NB4 (cell line): ENCODE measurements at regions not wholly inside any gene's neighbourhood (a gene's known extent, or its start where the extent isn't known, plus 50 kb on each side); places are given as distances from the start of the nearest gene placed in this dataset.

ENCODE experiments used
- DNase-seq: peaks from one replicate; pipeline ENCODE4 v3.0.0; 2010; ENCODE audit warnings: low read depth
- H3K4me3 ChIP-seq: one replicate; pipeline ENCODE4 v1.5.1; 2011; ENCODE audit warnings: mild to moderate bottlenecking, low read depth, low read length, moderate library complexity
- CTCF ChIP-seq: IDR thresholded peaks from one replicate; pipeline ENCODE4 v1.5.1; 2012; ENCODE audit warnings: low read depth, low read length
- MYC ChIP-seq: IDR thresholded peaks from 2 replicates; pipeline ENCODE4 v1.6.1; 2011; ENCODE audit warnings: low read depth, low read length
- POLR2A ChIP-seq: IDR thresholded peaks from 2 replicates; pipeline ENCODE4 v1.6.1; 2011; ENCODE audit warnings: mild to moderate bottlenecking; ENCODE audit not compliant: insufficient read length; ENCODE audit errors: extremely low read depth
- TF ChIP-seq, protein P1 (sequence below): IDR thresholded peaks from 2 replicates; pipeline ENCODE4 v1.6.1; 2011; ENCODE audit warnings: low read depth, low read length

DNA sequence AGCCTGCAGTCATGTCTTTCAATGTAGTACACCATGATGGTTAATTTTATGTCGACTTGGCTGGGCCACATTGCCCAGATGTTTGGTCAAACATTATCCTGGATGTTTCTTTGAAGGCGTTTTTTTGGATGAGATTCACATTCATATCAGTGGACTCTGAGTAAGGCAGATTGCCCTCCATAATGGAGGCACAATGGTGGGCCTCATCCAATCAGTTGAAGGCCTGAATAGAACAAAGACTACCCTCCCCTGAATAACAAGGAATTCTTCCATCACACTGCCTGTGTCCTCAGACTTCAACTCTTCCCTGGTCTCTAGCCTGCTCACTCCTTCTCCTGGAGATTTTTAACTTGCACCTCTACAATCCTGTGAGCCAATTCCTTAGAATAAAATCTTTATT lies 83.8 kb upstream of the CHL1 start:
- TF ChIP-seq, protein P1, sequence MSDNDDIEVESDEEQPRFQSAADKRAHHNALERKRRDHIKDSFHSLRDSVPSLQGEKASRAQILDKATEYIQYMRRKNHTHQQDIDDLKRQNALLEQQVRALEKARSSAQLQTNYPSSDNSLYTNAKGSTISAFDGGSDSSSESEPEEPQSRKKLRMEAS, result no peak
- TF ChIP-seq MYC (no peak), CTCF (no peak), POLR2A (no peak)
- no peak for DNase-seq
- no peak overlapping the region for H3K4me3 ChIP-seq

DNA sequence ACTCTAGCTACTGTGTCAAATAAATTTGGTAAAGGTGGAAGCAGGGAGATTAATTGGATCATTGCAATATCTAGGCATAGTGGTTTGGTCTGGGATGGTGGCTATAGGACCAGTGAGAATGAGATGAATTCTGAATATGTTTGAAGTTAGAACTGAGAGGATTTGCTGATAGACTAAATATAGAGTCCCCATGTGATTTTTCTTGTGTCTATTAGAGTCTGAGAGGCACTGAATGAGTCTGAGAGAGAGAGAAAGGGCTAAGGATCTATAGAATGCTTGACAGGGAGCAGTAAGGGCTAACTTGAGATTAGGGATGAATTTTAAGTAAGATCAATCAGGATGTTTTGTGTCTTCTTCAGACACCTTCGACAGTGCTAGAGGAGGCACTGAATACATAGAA lies 77.9 kb upstream of the CHL1 start:
- no peak for DNase-seq
- H3K4me3 ChIP-seq, result no peak overlapping the region
- TF ChIP-seq, protein P1, result no peak

- no peak overlapping the region for H3K4me3 ChIP-seq
- TF ChIP-seq MYC (no peak), POLR2A (no peak), CTCF (no peak)
- TF ChIP-seq, protein P1, result no peak
- DNase-seq, result no peak
Observed at GRCh38 chr3:123341-123740, 73.2 kb upstream of the CHL1 start.

DNA sequence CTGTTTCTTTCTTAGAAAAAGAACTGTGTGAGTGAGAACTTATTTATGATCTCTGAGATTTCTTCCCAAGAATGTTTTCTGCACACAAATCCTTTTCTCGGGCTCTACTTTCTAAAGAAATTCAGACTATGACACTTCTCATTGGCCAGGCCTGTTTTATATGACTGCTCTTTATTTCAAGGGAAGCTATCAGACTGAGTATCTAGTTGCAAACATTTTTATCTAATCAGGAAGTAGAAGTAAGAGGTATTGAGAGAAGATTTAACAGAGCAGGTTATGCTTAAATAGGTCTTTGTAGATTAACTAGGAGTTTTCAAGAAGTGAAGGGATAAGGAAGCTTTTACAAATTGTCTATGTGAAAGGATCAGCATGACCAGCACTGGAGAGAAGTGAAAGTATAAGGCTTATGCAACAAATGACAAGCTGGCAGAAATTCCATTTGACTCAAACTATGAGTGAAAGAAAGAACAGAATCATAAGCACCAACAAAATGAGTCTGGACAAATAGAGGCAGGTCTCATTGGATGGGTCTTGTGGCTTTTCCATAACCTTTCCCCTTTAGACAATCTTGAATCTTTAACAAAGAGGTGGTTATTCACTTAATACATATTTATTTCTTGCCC lies 71.9 kb upstream of the CHL1 start:
- TF ChIP-seq CTCF (no peak), POLR2A (no peak), MYC (no peak)
- TF ChIP-seq, protein P1, result no peak
- no peak for DNase-seq
- H3K4me3 ChIP-seq, result no peak overlapping the region

- H3K4me3 ChIP-seq, result no peak overlapping the region
- no peak for DNase-seq
- TF ChIP-seq CTCF (no peak), MYC (no peak), POLR2A (no peak)
- TF ChIP-seq, protein P1, result no peak
Observed at GRCh38 chr3:128515-129172, 67.9 kb upstream of the CHL1 start.

GRCh38 chr3:131151-131888 lies 65.2 kb upstream of the CHL1 start:
- no peak overlapping the region for H3K4me3 ChIP-seq
- no peak for DNase-seq
- TF ChIP-seq, protein P1, result no peak
- no peak for TF ChIP-seq CTCF
- TF ChIP-seq MYC, result no peak
- no peak for TF ChIP-seq POLR2A
